NB4 (cell line): ENCODE measurements at regions not wholly inside any gene's neighbourhood (a gene's known extent, or its start where the extent isn't known, plus 50 kb on each side); places are given as distances from the start of the nearest gene placed in this dataset.

Source experiments
- CTCF ChIP-seq: IDR thresholded peaks from one replicate; pipeline ENCODE4 v1.5.1; 2012; ENCODE audit warnings: low read depth, low read length
- MAX ChIP-seq: IDR thresholded peaks from 2 replicates; pipeline ENCODE4 v1.6.1; 2011; ENCODE audit warnings: low read depth, low read length
- MYC ChIP-seq: IDR thresholded peaks from 2 replicates; pipeline ENCODE4 v1.6.1; 2011; ENCODE audit warnings: low read depth, low read length
- POLR2A ChIP-seq: IDR thresholded peaks from 2 replicates; pipeline ENCODE4 v1.6.1; 2011; ENCODE audit warnings: mild to moderate bottlenecking; ENCODE audit not compliant: insufficient read length; ENCODE audit errors: extremely low read depth

GRCh38 chr6:166687070-166687878, 60.2 kb upstream of the RPS6KA2 start:
- no peak for TF ChIP-seq CTCF
- no peak for TF ChIP-seq POLR2A
- TF ChIP-seq MAX, result no peak
- no peak for TF ChIP-seq MYC
